OCI-LY3 (cell line): ENCODE measurements at regions not wholly inside any gene's neighbourhood (a gene's known extent, or its start where the extent isn't known, plus 50 kb on each side); places are given as distances from the start of the nearest gene placed in this dataset.

Experiments
- CTCF ChIP-seq: fragments of 200-600, 300-600 bp; sonication (generic); IDR thresholded peaks from 2 replicates; pipeline ENCODE4 v1.5.1; 2014; ENCODE audit warnings: antibody characterized with exemption, low read length, low read depth
- EZH2phosphoT487 ChIP-seq: fragments of 200-600 bp; shearing (Covaris generic); IDR thresholded peaks from 2 replicates; pipeline ENCODE4 v1.6.1; 2018; ENCODE audit warnings: antibody characterized with exemption, mixed run types, low read depth

GRCh38 chr2:19462256-19462645 lies 103.8 kb upstream of the OSR1 start:
- no peak for TF ChIP-seq CTCF
- TF ChIP-seq EZH2phosphoT487, result no peak
